Epithelial cell of prostate (primary cell): ENCODE measurements at regions not wholly inside any gene's neighbourhood (a gene's known extent, or its start where the extent isn't known, plus 50 kb on each side); places are given as distances from the start of the nearest gene placed in this dataset.
"Not testable (repeated sequence)": the region's sequence is repeated elsewhere in the genome, so short reads cannot be mapped to it uniquely, and the experiment has no call there.

Source experiments
- DNase-seq: peaks from one replicate; pipeline ENCODE4 v3.0.0-alpha.2; 2011; ENCODE audit warnings: low read depth, low spot score
- H3K27ac ChIP-seq: fragments of 450-650 bp; 2 replicates; pipeline ENCODE4 v1.5.1; 2017; ENCODE audit warnings: mild to moderate bottlenecking

GRCh38 chr12:68422159-68422558 is 90.0 kb upstream of the MDM1 start:
- DNase-seq: no peak
- H3K27ac ChIP-seq: no peak overlapping the region

GRCh38 chr12:68422956-68423574 is 90.9 kb upstream of the MDM1 start:
- no peak overlapping the region for H3K27ac ChIP-seq
- no peak for DNase-seq

GRCh38 chr12:68425998-68426397 is 93.8 kb upstream of the MDM1 start:
- H3K27ac ChIP-seq: no peak overlapping the region
- DNase-seq: no peak

- no peak for DNase-seq
- H3K27ac ChIP-seq: no peak overlapping the region
Measured at GRCh38 chr12:68428211-68428610, 96.0 kb upstream of the MDM1 start.

GRCh38 chr12:68428724-68429501 is 96.8 kb upstream of the MDM1 start:
- DNase-seq: no peak
- H3K27ac ChIP-seq: no peak overlapping the region

GRCh38 chr12:68429696-68430095 is 97.5 kb upstream of the MDM1 start:
- no peak overlapping the region for H3K27ac ChIP-seq

GRCh38 chr12:68431786-68432185 is 99.6 kb upstream of the MDM1 start:
- H3K27ac ChIP-seq: no peak overlapping the region
- no peak for DNase-seq

More at GRCh38 chr12:68429696-68430095, 97.5 kb upstream of the MDM1 start:
- DNase-seq: no peak

- DNase-seq: no peak
Measured at GRCh38 chr12:68432622-68433021, 100.5 kb upstream of the MDM1 start.

GRCh38 chr12:68434391-68435298 is 102.5 kb upstream of the MDM1 start:
- DNase-seq: no peak
- H3K27ac ChIP-seq: no peak overlapping the region

More at GRCh38 chr12:68432622-68433021, 100.5 kb upstream of the MDM1 start:
- H3K27ac ChIP-seq: no peak overlapping the region

GRCh38 chr12:68435299-68435637 is 103.1 kb upstream of the MDM1 start:
- no peak for DNase-seq
- no peak overlapping the region for H3K27ac ChIP-seq

GRCh38 chr12:68435816-68436215 is 103.7 kb upstream of the MDM1 start:
- H3K27ac ChIP-seq: no peak overlapping the region
- peak; percentile 49 for DNase-seq

- no peak overlapping the region for H3K27ac ChIP-seq
- no peak for DNase-seq
Measured at GRCh38 chr12:68438601-68439000, 106.4 kb upstream of the MDM1 start.

- DNase-seq: no peak
Measured at GRCh38 chr12:68439368-68440045, 107.3 kb upstream of the MDM1 start.

GRCh38 chr12:68440068-68440581 is 108.0 kb upstream of the MDM1 start:
- peak overlapping the region; percentile 63 for H3K27ac ChIP-seq
- no peak for DNase-seq

More at GRCh38 chr12:68439368-68440045, 107.3 kb upstream of the MDM1 start:
- H3K27ac ChIP-seq: peak overlapping the region; percentile 63

- no peak overlapping the region for H3K27ac ChIP-seq
- DNase-seq: no peak
Measured at GRCh38 chr12:68441167-68441566, 109.0 kb upstream of the MDM1 start.

GRCh38 chr12:68442353-68442972 is 110.3 kb upstream of the MDM1 start:
- not testable (repeated sequence) for DNase-seq, H3K27ac ChIP-seq

- H3K27ac ChIP-seq, DNase-seq: not testable (repeated sequence)
Measured at GRCh38 chr12:68443695-68444094, 111.5 kb upstream of the MDM1 start.

GRCh38 chr12:68445824-68446223 is 113.7 kb upstream of the MDM1 start:
- no peak overlapping the region for H3K27ac ChIP-seq
- DNase-seq: no peak

- no peak for DNase-seq
- H3K27ac ChIP-seq: no peak overlapping the region
Measured at GRCh38 chr12:68446384-68446783, 114.2 kb upstream of the MDM1 start.
